Pancreas (tissue), 10 donors: ENCODE measurements at regions not wholly inside any gene's neighbourhood (a gene's known extent, or its start where the extent isn't known, plus 50 kb on each side); places are given as distances from the start of the nearest gene placed in this dataset.

ENCODE experiments used
- ATAC-seq, 4 donors: fragments of 200-7000 bp; cut with Tn5 transposase; one replicate each; pipeline versions ENCODE4 v1.8.0 to v1.9.1; 2020; ENCODE audit warnings: mild to moderate bottlenecking in 4 of 4, moderate library complexity in 4 of 4
- DNase-seq, 6 donors: peaks; one replicate each; pipeline ENCODE4 v3.0.0-alpha.2; 2020
- FAIRE-seq: peaks from 2 replicates; lab custom pipeline; 2012; peaks lifted over from hg19 to GRCh38; lab: Jason Lieb, UNC
- H3K27ac ChIP-seq, 4 donors: fragments of 200-600 bp; sonication (generic); 1 replicate in 3 of 4; 2 replicates in 1 of 4; pipeline versions ENCODE4 v1.5.0 to v1.8.0; 2020
- H3K27me3 ChIP-seq, 4 donors: fragments of 200-600 bp; one replicate each; pipeline ENCODE4 v1.8.0; 2021
- H3K36me3 ChIP-seq, 3 donors: fragments of 200-600 bp; sonication (generic) in 1 of 3; one replicate each; pipeline versions ENCODE4 v1.5.0 to v1.8.0; 2020 to 2021
- H3K4me1 ChIP-seq, 3 donors: fragments of 200-600 bp; one replicate each; pipeline ENCODE4 v1.8.0; 2021
- H3K4me3 ChIP-seq, 4 donors: fragments of 200-600 bp; sonication (generic) in 2 of 4; one replicate each; pipeline versions ENCODE4 v1.5.0 to v1.8.0; 2020 to 2021
- H3K9me3 ChIP-seq, 4 donors: fragments of 200-600 bp; one replicate each; pipeline ENCODE4 v1.8.0; 2021
- CTCF ChIP-seq, 4 donors: fragments of 200-600 bp; sonication (generic) in 3 of 4; IDR thresholded peaks; one replicate each; pipeline versions ENCODE4 v1.5.0 to v1.8.0; 2021; ENCODE audit warnings: antibody characterized with exemption in 4 of 4
- WGBS, 2 donors: extraction: QIAGEN DNeasy Blood & Tissue Kit; methylation state at CpG; one replicate each; pipeline ENCODE4 v1.1.7; 2013; 5-methylcytosine and 5-hydroxymethylcytosine counted together
- intact Hi-C, 3 donors: fragments of 100-400 bp; cut with DNase I; formaldehyde crosslinking; loops; one replicate each; pipeline versions ENCODE4 v1.11.1 to v1.14.2; 2022
- donor health status: healthy with polysubstance abuse.
- donor health status: DM: no; HTN: no; CAD: no; lungs with moderate emphysema.
- donor health status: DM: no; HTN: no; CAD: no.
- donor health status: control.
- donor health status: control.
- donor health status: Bipolar disorder and iron deficiency.
- donor health status: DM: yes; HTN: yes; CAD: no.
- donor health status: DM: no; HTN: no; CAD: no.
- donor health status: DM: no; HTN: no; CAD: no.
- donor health status: DM: yes; HTN: yes; CAD: no.

- Histone ChIP-seq H3K4me3 (no peak overlapping the region), H3K27me3 (no peaks in the 10 kb centered on the region), H3K36me3 (no peaks in the 10 kb centered on the region), H3K9me3 (no peaks in the 10 kb centered on the region), H3K4me1 (no peaks in the 10 kb centered on the region), H3K27ac (no peak overlapping the region)
- intact Hi-C loops: no loop called here
- no peak for TF ChIP-seq CTCF (IDR thresholded peaks at IDR 0.05)
- no peak for ATAC-seq
- no peak for FAIRE-seq
- no peak for DNase-seq
- 80 to 90% methylated on average over 3 of the region's 3 CpGs for WGBS, 2 donors
Measured at GRCh38 chr3:70816346-70816745, 503.9 kb upstream of the MDFIC2 start.

GRCh38 chr3:70815817-70816216 lies 503.4 kb upstream of the MDFIC2 start:
- Histone ChIP-seq H3K27ac (no peak overlapping the region), H3K9me3 (no peaks in the 10 kb centered on the region), H3K4me1 (no peaks in the 10 kb centered on the region), H3K27me3 (no peaks in the 10 kb centered on the region), H3K4me3 (no peak overlapping the region), H3K36me3 (no peaks in the 10 kb centered on the region)
- ATAC-seq (no peak), FAIRE-seq (no peak), DNase-seq (no peak)
- intact Hi-C loops: no loop called here
- no peak for TF ChIP-seq CTCF (IDR thresholded peaks at IDR 0.05)
- 61 to 66% methylated on average over 4 of the region's 4 CpGs for WGBS, 2 donors

GRCh38 chr3:70813311-70813710 lies 500.9 kb upstream of the MDFIC2 start:
- Histone ChIP-seq H3K4me3 (no peak overlapping the region), H3K27ac (no peak overlapping the region), H3K27me3 (no peaks in the 10 kb centered on the region), H3K36me3 (no peaks in the 10 kb centered on the region), H3K4me1 (no peaks in the 10 kb centered on the region), H3K9me3 (no peaks in the 10 kb centered on the region)
- no peak for DNase-seq
- FAIRE-seq: no peak
- ATAC-seq: no peak
- no peak for TF ChIP-seq CTCF (IDR thresholded peaks at IDR 0.05)
- intact Hi-C loops: no loop called here
- 84 to 88% methylated on average over 3 of the region's 3 CpGs for WGBS, 2 donors

- no peak for DNase-seq
- H3K27ac ChIP-seq: no peak overlapping the region
- FAIRE-seq: no peak
- intact Hi-C loops: no loop called here
- H3K27me3 ChIP-seq: no peaks in the 10 kb centered on the region
- ATAC-seq: peak in 2 of 4 donors; percentile 61 to 80
- H3K4me1 ChIP-seq: no peaks in the 10 kb centered on the region
- H3K9me3 ChIP-seq: no peaks in the 10 kb centered on the region
- no peak for TF ChIP-seq CTCF (IDR thresholded peaks at IDR 0.05)
- WGBS, 2 donors: 71 to 76% methylated on average over 2 of the region's 2 CpGs
- no peaks in the 10 kb centered on the region for H3K36me3 ChIP-seq
- no peak overlapping the region for H3K4me3 ChIP-seq
Measured at GRCh38 chr3:70811880-70812279, 499.4 kb upstream of the MDFIC2 start.

- no peak for TF ChIP-seq CTCF (IDR thresholded peaks at IDR 0.05)
- H3K4me1 ChIP-seq: no peaks in the 10 kb centered on the region
- no peaks in the 10 kb centered on the region for H3K27me3 ChIP-seq
- 81 to 92% methylated on average over 1 of the region's 1 CpG for WGBS, 2 donors
- FAIRE-seq (no peak), ATAC-seq (no peak), DNase-seq (no peak)
- no peaks in the 10 kb centered on the region for H3K9me3 ChIP-seq
- H3K36me3 ChIP-seq: no peaks in the 10 kb centered on the region
- H3K4me3 ChIP-seq: no peak overlapping the region
- no peak overlapping the region for H3K27ac ChIP-seq
- intact Hi-C loops: no loop called here
Measured at GRCh38 chr3:70808881-70809280, 496.4 kb upstream of the MDFIC2 start.
